ENCODE measurements at regions not wholly inside any gene's neighbourhood (a gene's known extent, or its start where the extent isn't known, plus 50 kb on each side); places are given as distances from the start of the nearest gene placed in this dataset.

DNA sequence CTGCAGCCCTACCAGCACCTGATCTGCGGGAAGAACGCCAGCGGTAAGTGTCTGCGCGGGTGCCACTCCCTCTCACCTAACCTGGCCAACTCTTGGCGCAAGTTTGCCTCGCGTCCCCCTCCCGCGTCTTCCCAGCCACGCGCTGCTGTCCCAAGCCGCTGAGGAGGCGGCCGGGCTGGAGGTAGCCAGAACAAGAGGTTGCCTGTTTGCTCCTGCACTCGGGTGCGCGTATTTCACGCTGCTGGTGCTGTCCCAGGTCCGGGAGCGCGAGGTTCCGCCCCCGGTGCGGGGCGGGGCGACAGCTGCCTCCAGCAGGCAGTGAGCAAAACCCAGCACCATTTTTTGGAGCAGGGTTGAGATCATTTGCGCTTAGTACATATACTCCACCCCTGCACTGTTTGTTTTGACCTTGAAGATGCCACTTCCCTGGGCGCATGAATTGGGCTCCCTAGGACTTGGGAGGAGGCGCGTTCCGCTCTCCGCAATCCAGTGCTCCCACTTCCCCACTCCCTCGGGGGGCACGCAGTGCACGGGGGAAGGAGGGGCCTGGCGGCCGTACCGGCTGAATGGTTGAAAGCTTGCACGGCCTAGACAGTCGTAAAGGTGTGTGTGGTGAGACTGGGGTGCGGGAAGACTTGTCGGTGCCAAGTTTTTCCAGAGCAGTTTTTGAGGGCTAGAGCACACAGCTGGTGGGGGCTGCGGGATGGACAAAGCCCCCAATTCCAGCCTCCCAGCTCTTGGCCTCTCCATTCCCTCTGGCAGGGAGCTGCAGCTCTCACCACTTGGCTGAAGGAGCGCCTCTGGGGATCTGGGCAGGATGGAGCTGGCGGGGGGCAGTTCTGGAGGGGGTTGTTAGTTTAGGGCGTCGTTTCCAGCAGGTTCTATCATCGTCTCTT is 226.9 kb upstream of the CRY1 start:
- DNase-seq (ENCODE audit: low spot score): no peak
- peak overlapping the region; percentile 64 for H3K4me3 Mint-ChIP-seq (ENCODE audit: unreplicated experiment)
- peaks cover 68% of the 10 kb centered on the region for H3K27me3 Mint-ChIP-seq (ENCODE audit: low read depth)
- peaks cover 23% of the 10 kb centered on the region for H3K4me1 Mint-ChIP-seq (ENCODE audit: low read depth)
- no peak overlapping the region for H3K27ac Mint-ChIP-seq (ENCODE audit: unreplicated experiment)
- TF ChIP-seq, protein P1, sequence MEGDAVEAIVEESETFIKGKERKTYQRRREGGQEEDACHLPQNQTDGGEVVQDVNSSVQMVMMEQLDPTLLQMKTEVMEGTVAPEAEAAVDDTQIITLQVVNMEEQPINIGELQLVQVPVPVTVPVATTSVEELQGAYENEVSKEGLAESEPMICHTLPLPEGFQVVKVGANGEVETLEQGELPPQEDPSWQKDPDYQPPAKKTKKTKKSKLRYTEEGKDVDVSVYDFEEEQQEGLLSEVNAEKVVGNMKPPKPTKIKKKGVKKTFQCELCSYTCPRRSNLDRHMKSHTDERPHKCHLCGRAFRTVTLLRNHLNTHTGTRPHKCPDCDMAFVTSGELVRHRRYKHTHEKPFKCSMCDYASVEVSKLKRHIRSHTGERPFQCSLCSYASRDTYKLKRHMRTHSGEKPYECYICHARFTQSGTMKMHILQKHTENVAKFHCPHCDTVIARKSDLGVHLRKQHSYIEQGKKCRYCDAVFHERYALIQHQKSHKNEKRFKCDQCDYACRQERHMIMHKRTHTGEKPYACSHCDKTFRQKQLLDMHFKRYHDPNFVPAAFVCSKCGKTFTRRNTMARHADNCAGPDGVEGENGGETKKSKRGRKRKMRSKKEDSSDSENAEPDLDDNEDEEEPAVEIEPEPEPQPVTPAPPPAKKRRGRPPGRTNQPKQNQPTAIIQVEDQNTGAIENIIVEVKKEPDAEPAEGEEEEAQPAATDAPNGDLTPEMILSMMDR (IDR thresholded peaks at IDR 0.05): no peak
- H3K36me3 Mint-ChIP-seq (ENCODE audit: low read depth): no peaks in the 10 kb centered on the region
- H3K9me3 Mint-ChIP-seq (ENCODE audit: low read depth): no peaks in the 10 kb centered on the region

DNA sequence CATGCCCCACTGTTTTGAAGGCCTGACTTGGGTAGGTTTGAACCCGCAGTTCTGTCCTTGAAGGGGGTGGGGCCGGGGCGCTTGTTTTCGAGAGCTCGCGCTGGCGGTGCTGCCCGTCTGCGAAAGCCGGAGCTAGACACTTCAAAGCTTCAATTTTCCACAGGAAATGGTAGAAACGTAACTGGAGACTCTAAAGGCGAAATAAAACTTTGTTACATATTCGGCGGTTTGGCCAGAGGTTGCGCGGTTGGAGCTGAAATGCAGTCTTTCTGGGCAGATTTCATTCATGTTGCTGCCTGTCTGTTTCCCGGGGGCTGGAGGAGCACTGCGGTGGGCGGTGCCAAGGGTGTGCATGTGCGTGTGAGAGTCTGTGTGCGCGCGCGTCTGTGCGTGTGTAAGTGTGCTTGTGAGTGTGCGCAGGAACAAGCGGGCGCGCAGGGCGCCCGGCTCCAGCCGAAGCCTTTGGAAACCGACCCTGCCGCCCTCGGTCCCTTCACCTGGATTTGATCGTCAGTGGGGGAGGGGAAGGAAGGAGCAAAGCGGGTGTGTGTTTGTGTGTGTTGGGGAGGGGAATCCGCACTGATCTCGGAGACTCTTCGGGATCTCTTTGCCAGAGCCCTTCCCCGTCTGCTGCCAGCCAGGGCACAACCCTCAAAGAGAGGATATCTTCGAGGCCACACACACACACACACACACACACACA is 227.7 kb upstream of the CRY1 start:
- Mint-ChIP-seq H3K27me3 (ENCODE audit: low read depth) (peaks cover 62% of the 10 kb centered on the region), H3K4me3 (ENCODE audit: unreplicated experiment) (peak overlapping the region; percentile 64), H3K9me3 (ENCODE audit: low read depth) (no peaks in the 10 kb centered on the region), H3K4me1 (ENCODE audit: low read depth) (peaks cover 23% of the 10 kb centered on the region), H3K36me3 (ENCODE audit: low read depth) (no peaks in the 10 kb centered on the region), H3K27ac (ENCODE audit: unreplicated experiment) (no peak overlapping the region)
- TF ChIP-seq, protein P1 (IDR thresholded peaks at IDR 0.05): no peak
- DNase-seq (ENCODE audit: low spot score): no peak

DNA sequence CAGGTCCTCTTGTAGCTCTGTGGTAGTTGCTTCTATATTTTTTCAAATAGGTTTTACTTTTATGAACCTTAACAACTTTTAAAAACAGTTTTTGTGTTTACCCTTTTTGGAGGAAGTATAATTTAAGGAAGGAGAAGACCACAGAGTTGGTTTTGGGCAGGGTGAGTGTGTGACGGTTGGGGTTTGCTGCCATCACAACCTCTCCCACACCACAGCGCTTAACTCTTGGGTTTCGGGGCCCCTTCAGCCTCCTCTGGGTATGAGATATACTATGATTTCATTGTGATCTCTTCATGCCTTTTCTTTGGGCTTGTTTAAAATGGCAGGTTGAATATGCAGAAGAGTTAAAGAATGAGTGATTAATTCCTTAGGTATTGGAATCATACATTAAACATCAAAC is 228.7 kb upstream of the CRY1 start:
- TF ChIP-seq, protein P1 (IDR thresholded peaks at IDR 0.05): no peak
- Mint-ChIP-seq H3K4me1 (ENCODE audit: low read depth) (peaks cover 23% of the 10 kb centered on the region), H3K27ac (ENCODE audit: unreplicated experiment) (no peak overlapping the region), H3K27me3 (ENCODE audit: low read depth) (peaks cover 55% of the 10 kb centered on the region), H3K4me3 (ENCODE audit: unreplicated experiment) (no peak overlapping the region), H3K36me3 (ENCODE audit: low read depth) (no peaks in the 10 kb centered on the region), H3K9me3 (ENCODE audit: low read depth) (no peaks in the 10 kb centered on the region)
- DNase-seq (ENCODE audit: low spot score): no peak

DNA sequence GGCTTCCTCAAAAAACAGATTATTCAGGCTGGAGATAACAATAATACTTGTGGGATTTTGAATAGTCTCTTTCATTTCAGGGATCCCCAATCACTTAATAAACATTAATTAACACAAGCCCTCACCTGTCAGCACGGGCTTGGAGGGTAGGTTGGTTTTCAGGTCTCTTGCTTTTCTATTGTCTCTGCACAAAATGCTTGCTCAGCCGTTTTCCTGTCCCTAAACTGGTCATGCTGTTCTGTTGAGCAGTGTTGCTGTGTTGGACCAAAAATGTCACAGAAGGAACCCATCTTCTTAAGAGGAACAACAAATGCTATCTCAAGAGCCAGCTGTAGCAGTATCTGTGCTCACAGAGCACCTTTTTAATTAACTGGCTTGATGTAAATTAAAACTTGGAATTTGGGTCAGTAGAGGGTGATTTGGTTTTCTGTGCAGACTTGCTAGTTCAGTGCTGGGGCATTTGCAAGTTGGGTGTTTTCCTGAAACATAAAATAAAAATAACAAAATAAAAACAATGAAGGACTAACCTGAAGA is 231.8 kb upstream of the CRY1 start:
- Mint-ChIP-seq H3K36me3 (ENCODE audit: low read depth) (no peaks in the 10 kb centered on the region), H3K4me1 (ENCODE audit: low read depth) (peaks cover 21% of the 10 kb centered on the region), H3K27ac (ENCODE audit: unreplicated experiment) (no peak overlapping the region), H3K27me3 (ENCODE audit: low read depth) (peaks cover 53% of the 10 kb centered on the region), H3K9me3 (ENCODE audit: low read depth) (no peaks in the 10 kb centered on the region), H3K4me3 (ENCODE audit: unreplicated experiment) (no peak overlapping the region)
- TF ChIP-seq, protein P1 (IDR thresholded peaks at IDR 0.05): no peak
- no peak for DNase-seq (ENCODE audit: low spot score)

DNA sequence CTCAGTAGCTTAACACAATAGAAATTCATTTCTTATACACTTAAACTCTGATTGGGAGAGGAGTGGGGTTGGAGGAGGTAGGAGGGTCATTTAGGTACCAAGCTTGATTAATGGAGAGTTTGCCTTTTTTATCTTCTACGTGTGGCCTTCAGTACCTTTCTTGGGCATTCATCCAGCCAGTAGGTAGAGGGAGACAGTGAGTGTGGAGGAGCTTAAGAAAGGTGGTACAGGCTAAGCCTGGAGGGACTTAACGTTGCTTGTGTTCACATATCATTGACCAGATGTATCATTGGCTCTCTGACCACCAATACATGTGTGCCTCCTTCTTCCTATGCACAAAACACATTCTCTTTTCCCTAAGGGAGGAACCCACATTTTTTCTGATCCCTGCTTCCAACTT is 232.9 kb upstream of the CRY1 start:
- Mint-ChIP-seq H3K27ac (ENCODE audit: unreplicated experiment) (no peak overlapping the region), H3K4me3 (ENCODE audit: unreplicated experiment) (no peak overlapping the region), H3K4me1 (ENCODE audit: low read depth) (peaks cover 11% of the 10 kb centered on the region), H3K27me3 (ENCODE audit: low read depth) (peaks cover 52% of the 10 kb centered on the region), H3K9me3 (ENCODE audit: low read depth) (no peaks in the 10 kb centered on the region), H3K36me3 (ENCODE audit: low read depth) (no peaks in the 10 kb centered on the region)
- DNase-seq (ENCODE audit: low spot score): no peak
- TF ChIP-seq, protein P1 (IDR thresholded peaks at IDR 0.05): no peak

Data from chondrocyte (in vitro differentiated cells).